ENCODE measurements at regions not wholly inside any gene's neighbourhood (a gene's known extent, or its start where the extent isn't known, plus 50 kb on each side); places are given as distances from the start of the nearest gene placed in this dataset.

DNA sequence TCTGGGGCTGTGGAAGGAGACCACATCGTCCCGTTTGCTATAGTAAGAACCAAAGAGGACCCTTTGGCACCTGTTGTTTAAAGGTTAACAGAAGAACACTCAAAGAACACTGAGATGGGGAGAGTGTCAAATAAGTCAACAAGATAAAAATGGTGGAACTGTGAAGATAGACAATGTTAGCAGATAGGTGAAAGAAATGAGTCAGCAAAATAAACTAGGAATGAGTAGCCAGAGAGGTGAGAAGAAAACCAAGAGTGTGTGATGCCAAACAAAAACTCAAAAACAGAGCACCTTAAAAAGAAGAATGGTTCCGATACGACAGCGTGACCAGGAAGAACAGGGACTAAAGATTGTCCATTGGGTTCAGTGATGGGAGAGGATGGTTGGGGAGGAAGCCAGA lies 74.7 kb upstream of the PIWIL1 start:
- no peak for DNase-seq

DNA sequence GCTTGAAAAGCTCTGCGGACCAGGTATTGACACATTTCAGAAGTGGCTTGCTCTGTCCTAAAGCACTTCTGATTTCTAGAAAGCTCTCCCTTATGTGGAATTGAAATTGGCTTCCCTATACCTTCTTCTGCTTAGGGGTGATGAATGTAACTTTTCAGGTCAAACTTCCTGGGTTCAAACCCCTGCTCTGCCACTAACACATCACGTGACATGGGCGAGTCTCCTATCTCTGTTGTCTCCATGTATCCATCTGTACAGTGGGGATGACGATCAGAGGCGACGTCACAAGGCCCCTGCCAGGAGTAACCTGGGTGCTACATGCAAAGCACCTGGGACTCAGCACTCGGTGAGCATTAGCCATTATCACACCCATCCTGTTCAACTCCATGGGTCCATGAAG lies 73.7 kb upstream of the PIWIL1 start:
- no peak for DNase-seq

DNA sequence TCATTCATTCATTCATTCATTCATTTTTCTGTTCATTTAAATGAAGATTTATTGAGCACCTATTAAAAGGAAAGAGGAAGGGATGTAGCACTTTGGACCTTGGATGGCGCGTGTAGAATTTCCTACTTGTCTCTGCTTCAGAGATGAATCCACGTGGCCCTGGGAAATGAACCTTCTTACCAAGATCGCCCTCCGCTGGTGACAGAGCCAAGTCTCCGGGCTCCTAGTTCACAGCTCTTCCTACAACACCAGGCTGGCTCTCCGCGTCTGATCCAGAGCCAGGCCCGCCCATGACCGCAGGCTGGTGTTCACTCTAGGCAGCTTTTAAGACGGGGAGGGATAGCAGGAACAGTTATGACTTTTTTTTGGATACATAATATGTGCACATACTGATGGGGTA lies 70.9 kb upstream of the PIWIL1 start:
- DNase-seq: no peak

DNA sequence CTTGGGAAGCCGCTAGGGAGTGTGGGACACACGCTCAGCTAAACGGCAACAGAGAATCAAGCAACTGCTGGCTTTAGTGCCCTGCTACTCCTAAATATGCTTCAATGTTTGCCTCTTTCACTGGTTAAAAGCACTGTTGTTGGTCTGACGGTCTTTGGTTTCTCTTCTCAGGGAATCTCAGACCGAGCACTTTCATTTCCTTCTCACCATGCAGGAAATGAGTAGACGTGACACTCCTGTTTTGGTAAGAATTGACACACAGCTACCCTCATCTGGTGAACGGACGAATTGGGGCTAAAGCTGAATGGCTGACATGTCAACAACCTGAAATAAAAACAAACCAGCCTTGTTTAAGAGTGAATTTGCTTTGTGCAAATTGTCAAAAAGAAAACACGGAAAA lies 57.5 kb upstream of the PIWIL1 start:
- no peak for DNase-seq

DNA sequence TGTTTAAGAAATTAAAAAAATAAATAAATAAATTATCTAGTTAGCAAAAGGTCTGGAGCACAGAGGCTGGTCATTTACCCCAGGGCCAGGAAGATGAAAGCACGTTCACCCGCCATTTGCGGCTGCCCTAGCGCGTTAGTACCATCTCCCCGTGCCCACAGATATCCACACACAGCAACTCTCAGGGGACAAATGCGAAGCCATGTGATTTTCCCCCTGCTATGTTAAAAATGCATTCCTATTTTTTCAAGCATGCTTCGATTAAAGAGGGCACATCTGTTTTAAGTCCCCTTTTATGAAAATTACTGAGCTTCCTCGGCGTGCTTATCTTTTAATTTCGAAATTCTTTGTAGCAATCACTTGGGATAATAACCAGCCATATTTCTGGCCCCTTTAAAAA lies 56.9 kb upstream of the PIWIL1 start:
- DNase-seq: no peak

DNA sequence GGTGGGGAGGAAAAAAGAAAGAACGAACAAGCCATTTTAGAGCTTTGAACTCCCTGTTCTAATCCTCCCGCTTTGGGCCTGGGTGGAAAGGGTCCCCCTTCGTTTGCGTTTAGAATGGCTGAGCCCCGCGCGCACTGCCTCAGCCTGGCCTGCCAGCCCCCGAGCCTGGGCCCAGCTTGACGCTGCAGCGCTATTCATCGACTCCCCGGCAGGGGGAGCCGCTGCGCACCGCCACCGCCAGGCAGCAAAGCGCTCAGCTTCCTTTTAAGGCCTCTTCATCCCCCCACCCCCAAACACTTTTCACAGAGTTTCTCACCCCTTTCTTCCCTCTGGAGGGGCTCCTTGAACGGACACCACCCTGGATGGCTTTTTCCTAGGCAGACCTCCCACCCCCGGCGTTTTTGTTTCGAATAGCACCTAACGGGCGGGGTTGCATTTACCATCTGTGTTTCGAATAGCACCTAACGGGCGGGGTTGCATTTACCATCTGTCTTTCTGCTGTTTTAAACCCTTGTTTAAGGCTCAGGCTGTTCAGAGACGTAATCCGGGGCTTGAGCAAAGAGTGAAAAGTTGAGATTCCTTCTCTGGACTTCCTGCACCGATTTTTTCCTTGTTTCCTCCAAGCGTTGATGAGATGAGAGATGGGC lies 56.4 kb upstream of the PIWIL1 start:
- peak; percentile 68 for DNase-seq

DNA sequence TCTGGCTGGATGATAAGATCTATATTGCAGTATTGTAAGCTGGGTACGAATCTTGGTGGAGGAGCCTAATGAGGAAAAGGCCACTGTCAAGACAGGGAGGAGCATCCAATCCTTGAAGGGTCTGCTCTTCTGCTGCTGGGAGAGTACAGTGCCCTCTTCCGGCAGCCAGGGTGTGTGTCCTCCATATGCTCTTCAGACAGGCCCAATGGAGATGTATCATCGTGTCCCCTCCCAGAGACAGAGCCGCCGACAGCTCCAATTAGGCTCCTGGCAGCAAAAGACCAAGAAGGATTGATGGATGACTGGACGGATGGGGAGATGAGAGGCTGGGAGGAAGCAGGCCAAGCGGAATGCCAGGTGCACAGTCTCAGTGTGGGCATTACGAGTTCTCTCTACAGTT lies 51.6 kb upstream of the PIWIL1 start:
- DNase-seq: no peak

DNA sequence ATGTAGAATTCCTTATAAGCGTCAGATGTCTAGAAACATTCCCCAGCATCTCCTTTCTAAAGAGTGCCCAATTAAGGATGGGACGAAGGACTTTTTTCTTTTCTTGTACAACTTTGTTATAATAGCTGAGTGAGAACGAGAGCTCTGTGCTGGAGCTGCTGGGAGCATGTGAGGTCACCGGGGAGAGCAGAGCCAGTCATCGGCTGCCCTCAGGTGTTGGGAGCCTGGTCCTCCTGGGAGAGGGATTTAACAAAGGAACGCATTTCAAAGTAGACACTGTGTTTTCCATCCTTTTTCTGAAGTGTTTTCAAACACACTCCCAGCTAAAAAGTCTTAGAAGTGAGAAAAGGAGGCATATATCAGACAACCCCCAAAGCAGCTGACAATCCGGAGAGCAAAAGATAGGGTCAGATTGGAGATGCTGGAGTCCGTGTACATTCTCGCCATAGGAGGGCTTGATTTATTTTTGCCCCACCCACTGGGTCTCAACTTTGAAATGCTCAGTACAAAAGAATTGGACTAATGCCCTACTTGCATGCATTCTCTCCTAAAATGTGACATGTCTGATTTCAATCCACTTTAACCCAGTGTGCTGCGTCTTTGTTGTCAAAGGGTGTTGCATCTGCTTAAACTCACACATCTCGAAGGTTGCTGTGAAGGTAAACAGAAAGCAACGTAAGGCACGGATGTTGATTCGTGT lies 50.8 kb upstream of the PIWIL1 start:
- no peak for DNase-seq
